ENCODE measurements at regions not wholly inside any gene's neighbourhood (a gene's known extent, or its start where the extent isn't known, plus 50 kb on each side); places are given as distances from the start of the nearest gene placed in this dataset.

DNA sequence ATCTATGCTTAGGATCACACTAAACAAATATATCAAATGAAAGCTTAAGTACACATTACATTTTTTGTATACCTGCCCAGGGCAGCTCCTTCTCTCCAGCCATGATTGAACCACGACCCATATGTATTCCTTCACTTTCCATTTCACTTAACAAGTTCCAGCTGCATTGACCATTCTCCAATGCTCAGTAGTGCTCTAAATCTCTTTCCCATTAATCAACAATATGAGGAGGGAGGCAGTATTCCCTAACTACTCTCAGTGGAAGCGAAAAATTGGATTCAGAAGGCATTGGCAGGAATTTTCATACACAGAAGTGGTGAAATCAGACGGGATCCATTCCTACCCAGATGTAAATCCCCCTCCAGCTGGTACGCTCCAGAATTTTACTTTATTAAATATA lies 372.0 kb upstream of the LUZP2 start:
- TF ChIP-seq, protein P1, sequence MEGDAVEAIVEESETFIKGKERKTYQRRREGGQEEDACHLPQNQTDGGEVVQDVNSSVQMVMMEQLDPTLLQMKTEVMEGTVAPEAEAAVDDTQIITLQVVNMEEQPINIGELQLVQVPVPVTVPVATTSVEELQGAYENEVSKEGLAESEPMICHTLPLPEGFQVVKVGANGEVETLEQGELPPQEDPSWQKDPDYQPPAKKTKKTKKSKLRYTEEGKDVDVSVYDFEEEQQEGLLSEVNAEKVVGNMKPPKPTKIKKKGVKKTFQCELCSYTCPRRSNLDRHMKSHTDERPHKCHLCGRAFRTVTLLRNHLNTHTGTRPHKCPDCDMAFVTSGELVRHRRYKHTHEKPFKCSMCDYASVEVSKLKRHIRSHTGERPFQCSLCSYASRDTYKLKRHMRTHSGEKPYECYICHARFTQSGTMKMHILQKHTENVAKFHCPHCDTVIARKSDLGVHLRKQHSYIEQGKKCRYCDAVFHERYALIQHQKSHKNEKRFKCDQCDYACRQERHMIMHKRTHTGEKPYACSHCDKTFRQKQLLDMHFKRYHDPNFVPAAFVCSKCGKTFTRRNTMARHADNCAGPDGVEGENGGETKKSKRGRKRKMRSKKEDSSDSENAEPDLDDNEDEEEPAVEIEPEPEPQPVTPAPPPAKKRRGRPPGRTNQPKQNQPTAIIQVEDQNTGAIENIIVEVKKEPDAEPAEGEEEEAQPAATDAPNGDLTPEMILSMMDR (IDR thresholded peaks at IDR 0.05; ENCODE audit: low read depth, low read length) = no peak
- DNase-seq (ENCODE audit: extremely low read depth, low read depth) = no peak

DNA sequence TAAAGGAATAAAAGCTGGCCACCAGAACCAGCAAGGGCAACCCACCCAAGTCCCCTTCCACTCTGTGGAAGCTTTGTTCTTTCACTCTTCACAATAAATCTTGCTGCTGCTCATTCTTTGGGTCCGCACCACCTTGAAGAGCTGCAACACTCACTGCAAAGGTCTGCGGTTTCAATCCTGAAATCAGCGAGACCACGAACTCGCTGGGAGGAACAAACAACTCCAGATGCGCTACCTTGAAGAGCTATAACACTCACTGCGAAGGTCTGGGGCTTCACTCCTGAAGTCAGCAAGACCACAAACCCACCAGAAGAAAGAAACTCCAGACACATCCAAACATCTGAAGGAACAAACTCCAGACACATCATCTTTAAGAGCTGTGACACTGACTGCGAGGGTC lies 365.2 kb upstream of the LUZP2 start:
- TF ChIP-seq, protein P1 (IDR thresholded peaks at IDR 0.05; ENCODE audit: low read depth, low read length) = no peak
- DNase-seq (ENCODE audit: extremely low read depth, low read depth) = no peak

DNA sequence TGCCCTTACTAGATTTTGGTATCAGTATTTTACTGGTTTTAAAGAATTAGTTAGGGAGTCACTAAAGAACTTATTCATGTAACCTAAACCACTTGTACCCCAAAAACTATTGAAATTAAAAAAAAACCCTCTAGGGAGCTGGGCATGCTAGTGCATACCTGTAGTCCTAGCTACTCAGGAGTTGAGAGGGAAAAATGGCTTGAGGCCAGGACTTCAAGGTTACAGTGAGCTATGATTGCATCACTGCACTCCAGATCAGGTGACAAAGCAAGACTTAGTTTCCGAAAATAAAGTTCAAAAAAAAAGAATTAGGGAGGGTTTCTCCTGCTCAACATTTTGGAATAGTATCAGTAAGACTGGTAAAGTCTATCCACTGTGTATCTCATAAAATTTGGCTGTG lies 364.4 kb upstream of the LUZP2 start:
- DNase-seq (ENCODE audit: extremely low read depth, low read depth) = no peak
- TF ChIP-seq, protein P1 (IDR thresholded peaks at IDR 0.05; ENCODE audit: low read depth, low read length) = no peak

DNA sequence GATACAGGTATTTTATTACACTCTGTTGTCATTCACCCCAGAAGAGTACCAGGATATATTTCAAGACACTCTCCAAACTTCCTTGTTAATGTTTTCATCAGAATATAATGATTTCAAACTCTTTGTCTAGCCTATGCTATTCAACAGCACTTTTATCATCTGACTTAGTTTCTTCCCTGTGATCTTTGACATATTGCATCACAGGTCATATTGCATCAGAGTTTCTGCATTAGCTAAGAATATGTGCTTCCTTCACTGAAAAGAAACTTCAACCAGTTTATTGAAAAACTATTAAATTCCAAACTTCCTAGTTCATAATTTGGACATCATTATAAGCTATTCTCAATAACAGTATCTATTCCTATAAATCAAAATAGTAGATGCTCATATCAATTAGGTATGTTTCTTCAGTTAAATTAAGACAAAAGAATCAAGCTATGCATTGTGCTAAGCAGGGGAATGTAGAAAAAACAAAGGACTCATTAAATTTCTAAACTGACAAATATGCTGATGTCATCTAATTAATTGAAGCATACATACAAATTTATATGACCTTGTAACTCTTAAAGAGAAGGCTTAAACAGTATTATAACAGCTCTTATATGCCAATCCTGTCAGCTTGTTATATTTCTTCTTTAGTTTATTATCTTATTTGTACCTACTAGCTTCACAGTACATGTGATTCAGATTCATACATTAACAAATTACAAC lies 361.8 kb upstream of the LUZP2 start:
- DNase-seq (ENCODE audit: extremely low read depth, low read depth) = no peak
- TF ChIP-seq, protein P1 (IDR thresholded peaks at IDR 0.05; ENCODE audit: low read depth, low read length) = no peak

DNA sequence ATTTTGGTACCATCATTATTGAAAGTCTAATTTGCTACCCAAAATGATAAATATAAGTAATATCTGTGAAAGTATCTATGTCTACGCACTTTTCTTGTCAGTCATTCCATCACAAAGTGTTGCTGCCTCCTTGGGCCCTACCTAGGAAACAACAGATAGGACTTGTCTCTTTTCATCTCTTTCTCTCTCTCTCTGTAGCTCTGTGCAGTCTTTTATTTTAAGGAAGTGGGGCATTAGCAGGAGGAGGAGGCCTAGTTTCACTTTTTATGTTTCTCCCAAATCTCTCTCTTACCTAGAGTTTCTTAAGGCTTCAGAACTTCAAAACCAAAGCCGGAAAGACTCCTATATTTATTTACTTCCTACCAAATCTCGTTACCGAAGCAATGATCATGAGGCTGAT lies 354.8 kb upstream of the LUZP2 start:
- no peak for DNase-seq (ENCODE audit: extremely low read depth, low read depth)
- TF ChIP-seq, protein P1 (IDR thresholded peaks at IDR 0.05; ENCODE audit: low read depth, low read length) = no peak

DNA sequence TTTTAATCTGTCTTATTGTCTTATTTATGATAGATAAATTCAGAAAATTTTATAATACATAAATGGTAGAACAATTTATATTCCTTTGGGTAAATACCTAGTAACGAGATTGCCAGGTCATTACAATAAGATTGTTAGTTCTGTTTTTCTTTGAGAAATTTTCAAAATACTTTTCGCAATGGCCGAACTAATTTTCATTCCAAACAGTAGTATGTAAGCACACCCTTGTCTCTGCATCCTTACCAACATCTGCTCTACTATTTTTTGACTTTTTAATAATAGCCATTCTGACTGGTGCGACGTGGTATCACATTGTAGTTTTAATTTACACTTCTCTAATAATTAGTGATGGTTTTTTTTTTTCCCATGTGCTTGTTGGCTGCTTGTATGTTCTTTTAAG lies 351.4 kb upstream of the LUZP2 start:
- TF ChIP-seq, protein P1 (IDR thresholded peaks at IDR 0.05; ENCODE audit: low read depth, low read length) = no peak
- no peak for DNase-seq (ENCODE audit: extremely low read depth, low read depth)

DNA sequence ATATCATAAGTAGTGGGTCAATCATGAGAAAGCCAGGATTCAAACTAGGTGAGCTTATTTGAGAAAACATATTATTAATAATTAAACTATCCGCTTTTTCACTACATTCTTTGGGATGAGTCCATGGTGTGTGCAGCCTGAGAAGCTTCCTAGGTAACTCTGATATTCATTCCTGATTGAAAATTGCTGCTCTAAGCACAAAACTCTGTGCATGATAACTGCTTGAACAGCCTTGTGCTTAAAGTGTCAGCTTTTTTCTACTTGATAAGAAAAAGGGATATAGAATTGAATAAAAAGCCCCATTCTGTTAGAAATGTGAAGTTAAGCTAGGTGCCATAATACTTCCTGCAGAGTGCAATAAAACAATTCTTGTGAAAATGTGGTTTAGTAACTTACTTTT lies 343.5 kb upstream of the LUZP2 start:
- TF ChIP-seq, protein P1 (IDR thresholded peaks at IDR 0.05; ENCODE audit: low read depth, low read length) = no peak
- DNase-seq (ENCODE audit: extremely low read depth, low read depth) = no peak

Data from AG09319 (cell line).